Osteocyte (in vitro differentiated cells): ENCODE measurements at regions not wholly inside any gene's neighbourhood (a gene's known extent, or its start where the extent isn't known, plus 50 kb on each side); places are given as distances from the start of the nearest gene placed in this dataset.
A peak's percentile ranks its signal among the peaks of the same experiment; 100 is the strongest.

Source experiments
- DNase-seq: peaks from one replicate; pipeline ENCODE4 v3.0.0; 2021; ENCODE audit warnings: mixed read lengths; ENCODE audit not compliant: unreplicated experiment; ENCODE audit errors: extremely low spot score
- H3K27ac Mint-ChIP-seq: one replicate; pipeline ENCODE4 v1.8.0; 2021; ENCODE audit warnings: mild to moderate bottlenecking, mixed read lengths; ENCODE audit not compliant: unreplicated experiment
- H3K27me3 Mint-ChIP-seq: one replicate; pipeline ENCODE4 v1.8.0; 2021; ENCODE audit warnings: mixed read lengths; ENCODE audit not compliant: unreplicated experiment
- H3K36me3 Mint-ChIP-seq: one replicate; pipeline ENCODE4 v1.8.0; 2021; ENCODE audit warnings: mixed read lengths; ENCODE audit not compliant: unreplicated experiment
- H3K4me1 Mint-ChIP-seq: one replicate; pipeline ENCODE4 v1.8.0; 2021; ENCODE audit warnings: mixed read lengths; ENCODE audit not compliant: unreplicated experiment
- H3K4me3 Mint-ChIP-seq: one replicate; pipeline ENCODE4 v1.8.0; 2021; ENCODE audit warnings: mild to moderate bottlenecking, moderate library complexity, mixed read lengths; ENCODE audit not compliant: unreplicated experiment
- H3K9me3 Mint-ChIP-seq: one replicate; pipeline ENCODE4 v1.8.0; 2021; ENCODE audit warnings: mixed read lengths; ENCODE audit not compliant: unreplicated experiment
- CTCF ChIP-seq: fragments of 200-600 bp; sonication (generic); IDR thresholded peaks from 2 replicates; pipeline ENCODE4 v1.5.0; 2021; ENCODE audit warnings: antibody characterized with exemption, mild to moderate bottlenecking, moderate library complexity

DNA sequence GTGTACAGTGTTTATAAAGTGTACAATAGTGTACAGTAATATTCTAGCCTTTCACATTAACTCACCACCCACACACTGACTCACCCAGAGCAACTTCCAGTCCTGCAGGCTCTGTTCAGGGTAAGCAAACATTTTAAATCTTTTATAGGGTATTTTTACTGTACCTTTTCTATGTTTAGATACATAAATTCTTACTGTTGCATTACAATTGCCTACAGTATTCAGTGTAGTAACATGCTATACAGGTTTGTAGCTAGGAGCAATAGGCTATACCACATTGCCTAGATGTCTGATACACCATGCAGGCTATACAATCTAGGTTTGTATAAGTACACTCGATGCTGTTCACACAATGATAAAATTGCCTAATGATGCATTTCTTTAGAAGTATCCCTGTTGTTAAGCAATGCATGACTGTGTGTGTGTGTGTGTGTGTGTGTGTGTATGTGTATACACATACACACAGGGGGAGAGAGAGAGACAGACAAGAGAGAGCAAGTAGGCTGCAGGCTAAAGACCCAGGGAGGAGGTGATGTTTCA is 72.5 kb upstream of the PRR23C start:
- Mint-ChIP-seq H3K4me3 (no peak overlapping the region), H3K9me3 (no peaks in the 10 kb centered on the region), H3K36me3 (no peaks in the 10 kb centered on the region), H3K27ac (no peak overlapping the region), H3K27me3 (peaks cover 18% of the 10 kb centered on the region), H3K4me1 (peaks cover 2% of the 10 kb centered on the region)
- TF ChIP-seq CTCF = no peak
- DNase-seq = no peak

DNA sequence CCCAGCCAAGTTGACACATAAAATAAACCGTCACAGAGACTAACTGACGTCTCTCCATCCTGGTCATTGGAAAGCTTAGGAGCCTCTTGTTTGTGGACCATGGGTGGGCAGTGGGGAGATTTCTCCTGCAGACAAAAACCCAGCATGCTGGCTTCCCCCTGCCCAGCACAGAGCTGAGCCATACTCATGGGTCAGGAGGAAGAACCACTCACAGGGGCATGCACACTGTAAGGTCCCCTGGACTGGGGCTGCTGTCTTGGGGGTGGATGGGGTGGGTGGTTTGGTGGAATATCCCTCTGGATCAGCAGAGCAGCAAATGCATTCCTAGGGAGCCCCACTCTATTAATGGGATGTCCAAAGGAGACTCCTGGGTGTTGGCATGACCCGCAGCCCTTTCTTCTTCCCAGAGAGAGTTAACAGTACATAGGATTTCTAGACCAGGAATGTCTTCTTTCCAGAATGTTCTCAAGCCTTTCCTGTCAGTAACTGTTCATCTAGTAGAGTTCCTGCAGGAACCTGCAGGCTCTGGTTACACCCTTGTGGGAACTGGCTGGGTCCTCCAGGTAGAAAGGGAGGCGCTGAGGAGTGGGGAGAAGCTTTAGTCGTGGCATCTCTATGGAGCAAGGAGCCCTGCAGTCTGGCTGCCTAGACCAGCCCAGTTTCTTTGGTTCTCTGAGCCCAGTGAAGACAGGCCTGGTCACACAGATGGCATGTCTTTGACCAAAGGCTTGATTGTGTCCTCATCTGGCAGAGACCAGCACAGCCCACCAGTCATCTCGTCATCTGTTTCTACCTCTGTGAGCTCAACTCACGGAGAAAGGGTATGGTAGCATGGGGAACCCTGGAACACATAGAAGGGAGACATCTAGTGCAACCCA is 73.4 kb upstream of the PRR23C start:
- TF ChIP-seq CTCF = no peak
- Mint-ChIP-seq H3K9me3 (no peaks in the 10 kb centered on the region), H3K36me3 (no peaks in the 10 kb centered on the region), H3K27me3 (peaks cover 9% of the 10 kb centered on the region), H3K27ac (no peak overlapping the region), H3K4me3 (no peak overlapping the region), H3K4me1 (peaks cover 2% of the 10 kb centered on the region)
- peak; percentile 64 for DNase-seq

DNA sequence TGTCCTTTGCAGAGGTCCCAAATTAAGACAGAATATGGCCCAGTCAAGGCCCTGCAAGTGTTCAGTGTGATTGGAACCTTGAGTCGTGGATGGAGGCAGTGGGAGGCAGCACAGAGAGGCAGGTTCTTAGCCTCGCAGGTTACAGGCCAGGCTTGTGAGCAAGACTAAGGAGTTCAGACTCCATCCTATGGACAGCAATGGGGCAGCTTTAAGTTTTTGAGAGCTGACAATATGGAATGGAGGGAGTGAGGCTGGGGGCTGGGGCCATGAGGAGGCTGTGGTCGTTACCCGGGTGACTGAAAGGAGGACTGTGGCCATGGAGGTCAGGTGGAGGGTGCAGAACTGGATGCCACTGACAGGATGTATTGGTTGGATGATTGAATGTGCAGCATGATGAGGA is 74.1 kb upstream of the PRR23C start:
- H3K27me3 Mint-ChIP-seq = peaks cover 4% of the 10 kb centered on the region
- no peaks in the 10 kb centered on the region for H3K9me3 Mint-ChIP-seq
- H3K27ac Mint-ChIP-seq = no peak overlapping the region
- no peak overlapping the region for H3K4me3 Mint-ChIP-seq
- peaks cover 2% of the 10 kb centered on the region for H3K4me1 Mint-ChIP-seq
- no peak for TF ChIP-seq CTCF
- DNase-seq = peak; percentile 36
- no peaks in the 10 kb centered on the region for H3K36me3 Mint-ChIP-seq

GRCh38 chr3:139119331-139120025 is 74.8 kb upstream of the PRR23C start:
- peak; percentile 79 for DNase-seq
- H3K36me3 Mint-ChIP-seq = no peaks in the 10 kb centered on the region
- H3K27ac Mint-ChIP-seq = no peak overlapping the region
- peaks cover 2% of the 10 kb centered on the region for H3K4me1 Mint-ChIP-seq
- no peak for TF ChIP-seq CTCF
- no peak overlapping the region for H3K4me3 Mint-ChIP-seq
- peaks cover 3% of the 10 kb centered on the region for H3K27me3 Mint-ChIP-seq
- no peaks in the 10 kb centered on the region for H3K9me3 Mint-ChIP-seq
